CD4-positive, CD25-positive, alpha-beta regulatory T cell (primary cell): ENCODE measurements at regions not wholly inside any gene's neighbourhood (a gene's known extent, or its start where the extent isn't known, plus 50 kb on each side); places are given as distances from the start of the nearest gene placed in this dataset.
"Not testable (repeated sequence)": the region's sequence is repeated elsewhere in the genome, so short reads cannot be mapped to it uniquely, and the experiment has no call there.

Experiments
- ATAC-seq, 2 donors: fragments of 150-1000 bp; cut with Tn5 transposase; one replicate each; pipeline ENCODE4 v1.10.0; 2021; ENCODE audit warnings: low read depth in 2 of 2, moderate number of reproducible peaks in 2 of 2, moderate library complexity in 1 of 2
- DNase-seq, 3 donors: peaks; one replicate each; pipeline versions ENCODE4 v3.0.0 to v3.0.0-alpha.2; 2012 to 2022; ENCODE audit warnings: mixed read lengths in 1 of 3
- H3K27ac ChIP-seq: one replicate; pipeline ENCODE4 v1.7.0; 2013; ENCODE audit warnings: mild to moderate bottlenecking, low read length; ENCODE audit not compliant: insufficient read depth, poor library complexity, severe bottlenecking
- H3K27me3 ChIP-seq: one replicate; pipeline ENCODE4 v1.7.0; 2013; ENCODE audit warnings: low read length; ENCODE audit not compliant: control insufficient read depth, insufficient read depth
- H3K36me3 ChIP-seq: one replicate; pipeline ENCODE4 v1.7.0; 2013; ENCODE audit warnings: mild to moderate bottlenecking, low read length, moderate library complexity; ENCODE audit not compliant: control insufficient read depth, insufficient read depth
- H3K4me1 ChIP-seq: 2 replicates; pipeline ENCODE4 v1.7.0; 2013; ENCODE audit warnings: mild to moderate bottlenecking, low read length; ENCODE audit not compliant: insufficient read depth, control insufficient read depth, poor library complexity, severe bottlenecking
- H3K4me3 ChIP-seq: one replicate; pipeline ENCODE4 v1.7.0; 2013; ENCODE audit warnings: low read depth, mild to moderate bottlenecking, low read length, moderate library complexity
- H3K9me3 ChIP-seq, 2 experiments: 1 replicate in 1 of 2; 2 replicates in 1 of 2; pipeline ENCODE4 v1.7.0; 2013; ENCODE audit warnings: low read length in 2 of 2, mild to moderate bottlenecking in 1 of 2, moderate library complexity in 1 of 2; ENCODE audit not compliant: control insufficient read depth in 2 of 2
- H3K27ac Mint-ChIP-seq, 3 donors: one replicate each; pipeline ENCODE4 v1.8.0; 2020 to 2022; ENCODE audit warnings: mild to moderate bottlenecking in 3 of 3, mixed read lengths in 3 of 3, moderate library complexity in 2 of 3
- H3K27me3 Mint-ChIP-seq: one replicate; pipeline ENCODE4 v1.8.0; 2022; ENCODE audit warnings: mild to moderate bottlenecking, mixed read lengths
- H3K36me3 Mint-ChIP-seq: one replicate; pipeline ENCODE4 v1.8.0; 2020; ENCODE audit warnings: mixed read lengths
- H3K4me1 Mint-ChIP-seq, 4 donors: one replicate each; pipeline ENCODE4 v1.8.0; 2020 to 2022; ENCODE audit warnings: mixed read lengths in 4 of 4, mild to moderate bottlenecking in 1 of 4
- H3K4me3 Mint-ChIP-seq, 4 donors: one replicate each; pipeline ENCODE4 v1.8.0; 2020 to 2022; ENCODE audit warnings: mild to moderate bottlenecking in 4 of 4, mixed read lengths in 4 of 4, moderate library complexity in 3 of 4
- H3K9me3 Mint-ChIP-seq, 7 donors: one replicate each; pipeline ENCODE4 v1.8.0; 2020 to 2022; ENCODE audit warnings: mixed read lengths in 7 of 7, mild to moderate bottlenecking in 3 of 7, moderate library complexity in 2 of 7

DNA sequence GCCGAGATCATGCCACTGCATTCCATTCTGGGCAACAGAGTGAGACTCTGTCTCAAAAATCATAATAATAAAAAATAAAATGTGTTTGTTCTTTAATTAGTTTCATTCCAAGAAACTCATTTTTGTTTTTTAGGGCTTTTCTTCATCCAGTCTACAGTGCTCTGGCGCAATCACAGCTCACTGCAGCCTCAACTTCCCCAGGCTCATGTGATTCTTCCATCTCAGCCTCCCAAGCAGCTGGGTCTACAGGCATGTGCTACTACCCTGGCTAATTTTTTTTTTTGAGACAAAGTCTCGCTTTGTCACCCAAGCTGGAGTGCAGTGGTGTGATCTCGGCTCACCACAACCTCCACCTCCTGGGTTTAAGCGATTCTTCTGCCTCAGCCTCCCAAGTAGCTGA is 143.6 kb upstream of the JARID2 start:
- peaks cover 0 to 7% (median 3%) of the 10 kb centered on the region in 7 donors for H3K9me3 Mint-ChIP-seq
- no peaks in the 10 kb centered on the region for H3K36me3 Mint-ChIP-seq

DNA sequence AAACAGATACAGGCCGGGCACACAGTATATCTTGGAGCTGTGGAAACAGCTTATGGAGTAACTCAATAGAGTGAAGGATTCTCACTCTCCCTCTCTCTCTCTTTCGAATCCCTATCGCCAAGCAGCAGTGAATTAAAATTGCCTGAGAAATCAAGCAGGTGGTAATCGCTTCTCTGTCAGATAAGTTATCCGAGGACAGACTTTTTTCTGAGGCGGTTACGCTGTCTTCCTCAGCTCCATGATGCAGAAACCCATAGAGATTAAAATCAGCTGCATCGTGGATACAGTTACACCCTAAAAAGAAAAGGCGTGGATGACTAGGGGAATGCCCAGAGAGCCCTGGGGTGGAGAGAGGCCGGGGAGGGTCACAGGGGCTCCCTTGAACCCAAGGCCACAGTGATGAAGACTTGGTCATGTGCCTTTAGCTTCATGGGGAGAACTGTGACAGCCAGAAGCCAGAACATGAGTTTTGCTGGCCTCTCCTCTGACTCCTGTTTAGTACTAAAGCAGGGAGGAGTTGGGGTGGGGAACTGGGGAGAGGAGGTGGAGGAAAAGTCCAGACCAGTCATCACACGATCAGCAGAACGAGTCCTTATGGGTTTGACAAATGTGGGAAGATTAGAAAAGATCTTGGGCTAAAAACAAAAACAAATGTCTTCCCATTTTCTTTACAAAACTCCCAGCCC is 138.8 kb upstream of the JARID2 start:
- Mint-ChIP-seq H3K27ac (no peak overlapping the region), H3K4me3 (no peak overlapping the region), H3K27me3 (peaks cover 4% of the 10 kb centered on the region), H3K4me1 (peaks cover 0 to 2% (median 0%) of the 10 kb centered on the region in 4 donors), H3K36me3 (no peaks in the 10 kb centered on the region), H3K9me3 (peaks cover 0 to 7% (median 3%) of the 10 kb centered on the region in 7 donors)
- H3K27me3 ChIP-seq = no peaks in the 10 kb centered on the region
- ATAC-seq (no peak), DNase-seq (no peak)
- H3K36me3 ChIP-seq = no peaks in the 10 kb centered on the region
- H3K4me1 ChIP-seq = no peaks in the 10 kb centered on the region
- H3K9me3 ChIP-seq = peaks cover 0 to 4% of the 10 kb centered on the region in 2 experiments
- no peak overlapping the region for H3K27ac ChIP-seq
- H3K4me3 ChIP-seq = no peak overlapping the region

More for the DNA sequence above, 143.6 kb upstream of the JARID2 start:
- no peaks in the 10 kb centered on the region for H3K36me3 ChIP-seq
- no peak overlapping the region for H3K27ac Mint-ChIP-seq
- ATAC-seq (no peak), DNase-seq (no peak)
- no peaks in the 10 kb centered on the region for H3K4me1 ChIP-seq
- H3K4me3 ChIP-seq = no peak overlapping the region
- H3K27ac ChIP-seq = no peak overlapping the region
- no peak overlapping the region for H3K4me3 Mint-ChIP-seq
- peaks cover 0 to under 1% (median 0%) of the 10 kb centered on the region in 4 donors for H3K4me1 Mint-ChIP-seq
- peaks cover 0 to 4% of the 10 kb centered on the region in 2 experiments for H3K9me3 ChIP-seq
- peaks cover 4% of the 10 kb centered on the region for H3K27me3 Mint-ChIP-seq
- no peaks in the 10 kb centered on the region for H3K27me3 ChIP-seq

DNA sequence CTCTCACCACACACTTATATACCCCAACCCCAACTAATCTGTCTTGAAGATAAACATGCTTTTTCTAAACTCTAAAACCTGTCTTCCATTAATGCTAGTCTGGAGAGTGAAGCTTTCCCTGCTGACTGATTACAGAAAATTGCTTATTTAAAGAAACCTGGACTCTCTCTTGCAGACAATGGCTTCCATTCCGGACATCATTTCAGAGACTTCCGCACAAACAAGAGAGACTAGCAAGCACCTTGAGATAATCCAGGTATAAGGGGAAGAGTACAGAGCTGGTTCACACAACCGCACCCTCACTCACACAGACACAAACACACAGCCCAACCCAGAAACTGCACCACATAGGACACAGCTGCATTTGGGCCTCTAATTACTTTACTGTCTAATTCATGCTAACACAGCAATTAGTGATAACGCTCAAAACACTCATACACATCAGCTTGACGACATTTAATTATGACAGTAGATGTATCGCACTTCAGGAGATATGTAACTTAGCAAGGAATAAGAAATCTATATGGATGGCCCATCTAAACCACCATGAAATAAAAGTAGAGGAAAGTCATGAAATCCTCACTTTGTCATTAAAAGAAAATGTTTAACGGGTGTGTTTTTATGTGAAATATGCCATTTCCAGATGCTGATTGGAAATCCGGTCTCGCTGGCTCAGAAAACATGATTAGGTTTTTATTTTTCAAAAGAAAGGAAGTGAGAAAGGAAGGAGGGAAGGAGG is 138.1 kb upstream of the JARID2 start:
- peaks cover 0 to 2% (median 0%) of the 10 kb centered on the region in 4 donors for H3K4me1 Mint-ChIP-seq
- Histone ChIP-seq H3K4me3 (no peak overlapping the region), H3K27ac (no peak overlapping the region), H3K36me3 (no peaks in the 10 kb centered on the region), H3K9me3 (peaks cover 0 to 4% of the 10 kb centered on the region in 2 experiments), H3K4me1 (no peaks in the 10 kb centered on the region), H3K27me3 (no peaks in the 10 kb centered on the region)
- H3K27me3 Mint-ChIP-seq = peaks cover 4% of the 10 kb centered on the region
- H3K27ac Mint-ChIP-seq = no peak overlapping the region
- H3K36me3 Mint-ChIP-seq = no peaks in the 10 kb centered on the region
- H3K4me3 Mint-ChIP-seq = no peak overlapping the region
- H3K9me3 Mint-ChIP-seq = peaks cover 0 to 7% (median 3%) of the 10 kb centered on the region in 7 donors
- ATAC-seq = no peak
- no peak for DNase-seq

DNA sequence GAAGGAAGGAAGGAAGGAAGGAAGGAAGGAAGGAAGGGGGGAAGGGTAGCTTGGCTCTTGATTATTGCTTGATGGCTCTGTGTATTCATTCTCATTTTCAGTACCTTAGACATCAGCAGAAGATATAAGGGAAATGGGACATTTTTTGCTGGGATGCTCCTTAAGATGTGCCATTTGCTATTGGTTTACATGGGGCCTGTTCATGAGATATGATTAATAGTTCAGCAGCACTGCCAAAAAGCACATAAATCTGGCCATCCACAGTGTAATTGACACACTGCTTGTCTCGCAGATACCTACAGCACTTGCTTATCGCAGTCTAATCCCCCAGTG is 137.5 kb upstream of the JARID2 start:
- peaks cover 0 to 4% of the 10 kb centered on the region in 2 experiments for H3K9me3 ChIP-seq
- no peak for DNase-seq
- no peak overlapping the region for H3K4me3 Mint-ChIP-seq
- peaks cover 0 to 7% (median 3%) of the 10 kb centered on the region in 7 donors for H3K9me3 Mint-ChIP-seq
- peaks cover 0 to 2% (median 0%) of the 10 kb centered on the region in 4 donors for H3K4me1 Mint-ChIP-seq
- H3K27me3 ChIP-seq = no peaks in the 10 kb centered on the region
- H3K27me3 Mint-ChIP-seq = peaks cover 4% of the 10 kb centered on the region
- no peak overlapping the region for H3K27ac Mint-ChIP-seq
- no peaks in the 10 kb centered on the region for H3K36me3 ChIP-seq
- no peak overlapping the region for H3K27ac ChIP-seq
- H3K4me1 ChIP-seq = no peaks in the 10 kb centered on the region
- no peak for ATAC-seq
- H3K36me3 Mint-ChIP-seq = no peaks in the 10 kb centered on the region
- H3K4me3 ChIP-seq = no peak overlapping the region

DNA sequence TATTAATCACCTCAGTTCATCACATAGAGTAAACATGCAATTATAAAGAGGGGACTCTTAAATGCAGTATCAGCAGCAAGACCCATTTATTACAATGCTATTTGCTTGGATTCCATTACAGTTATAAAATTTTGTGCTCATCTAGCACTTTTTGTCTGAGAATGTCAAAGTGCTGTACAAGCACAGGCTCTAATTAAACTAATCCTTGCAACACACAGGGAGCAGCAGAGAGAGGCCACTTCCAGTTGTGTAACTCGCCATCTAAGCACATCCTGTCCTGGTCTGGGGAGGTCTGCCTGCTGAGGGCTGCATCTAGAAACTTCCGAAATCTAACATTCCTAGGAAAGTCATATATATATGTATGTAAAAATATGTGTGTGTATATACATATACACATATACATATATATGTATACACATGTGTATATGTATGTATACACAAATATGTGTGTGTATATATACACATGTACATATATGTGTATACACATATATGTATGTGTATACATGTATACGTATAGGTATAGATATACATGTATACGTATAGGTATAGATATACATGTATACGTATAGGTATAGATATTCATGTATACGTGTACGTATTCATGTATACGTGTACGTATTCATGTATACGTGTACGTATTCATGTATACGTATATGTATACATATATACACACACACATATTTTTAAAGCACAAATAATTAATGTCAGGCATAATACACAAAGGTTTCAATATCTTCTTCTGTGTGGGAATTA is 136.4 kb upstream of the JARID2 start:
- peaks cover 0 to 4% of the 10 kb centered on the region in 2 experiments for H3K9me3 ChIP-seq
- H3K27ac Mint-ChIP-seq = no peak overlapping the region
- no peak overlapping the region for H3K4me3 Mint-ChIP-seq
- H3K27ac ChIP-seq = no peak overlapping the region
- H3K27me3 Mint-ChIP-seq = peaks cover 4% of the 10 kb centered on the region
- ATAC-seq (no peak), DNase-seq (no peak)
- peaks cover 0 to 7% (median 2%) of the 10 kb centered on the region in 7 donors for H3K9me3 Mint-ChIP-seq
- H3K4me1 ChIP-seq = no peaks in the 10 kb centered on the region
- no peaks in the 10 kb centered on the region for H3K36me3 ChIP-seq
- H3K4me1 Mint-ChIP-seq = peaks cover 0 to 2% (median 0%) of the 10 kb centered on the region in 4 donors
- no peak overlapping the region for H3K4me3 ChIP-seq
- H3K27me3 ChIP-seq = no peaks in the 10 kb centered on the region
- H3K36me3 Mint-ChIP-seq = no peaks in the 10 kb centered on the region

DNA sequence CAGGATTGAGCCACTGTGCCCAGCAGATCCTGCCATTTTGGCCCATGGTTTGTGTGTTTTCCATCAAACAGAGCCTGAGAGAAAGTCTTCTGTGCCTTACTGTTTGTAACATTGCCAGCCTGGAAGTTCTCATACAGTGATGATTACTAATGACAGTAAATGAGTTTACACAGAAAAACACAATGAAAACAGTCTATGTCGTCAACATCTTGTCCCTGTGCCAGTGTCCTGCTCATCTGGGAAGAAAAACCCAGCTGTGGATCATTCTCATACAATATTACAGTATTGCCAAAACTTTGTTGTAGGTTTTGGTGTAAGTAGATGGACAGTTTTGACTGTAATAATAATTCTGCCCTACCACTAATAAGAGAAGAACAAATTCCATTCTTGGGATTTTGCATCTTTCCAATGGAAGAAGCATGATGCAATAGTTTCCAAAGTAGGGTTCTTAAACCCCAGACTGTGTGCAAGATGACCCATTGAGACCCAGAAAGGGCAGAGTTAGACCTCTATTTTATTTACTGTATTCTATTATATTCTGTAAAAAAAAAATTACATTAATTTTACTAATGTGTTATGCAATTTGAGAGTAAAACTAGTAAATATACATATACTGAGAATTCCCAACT is 135.0 kb upstream of the JARID2 start:
- no peak for ATAC-seq

DNA sequence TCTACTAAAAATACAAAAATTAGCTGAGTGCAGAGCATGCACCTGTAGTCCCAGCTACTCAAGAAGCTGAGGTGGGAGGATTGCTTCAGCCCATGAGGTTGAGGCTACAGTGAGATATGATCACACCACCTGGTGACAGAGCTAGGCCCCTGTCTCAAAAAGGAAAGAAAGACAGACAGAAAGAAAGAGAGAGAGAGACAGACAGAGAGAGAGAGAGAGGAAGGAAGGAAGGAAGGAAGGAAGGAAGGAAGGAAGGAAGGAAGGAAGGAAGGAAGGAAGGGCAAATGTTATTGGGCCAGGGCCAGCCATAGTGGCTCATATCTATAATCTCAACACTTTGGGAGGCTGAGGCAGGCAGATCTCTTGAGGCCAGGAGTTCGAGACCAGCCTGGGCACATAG is 134.3 kb upstream of the JARID2 start:
- not testable (repeated sequence) for ATAC-seq, H3K4me1 ChIP-seq, H3K9me3 ChIP-seq, H3K27me3 Mint-ChIP-seq, H3K36me3 ChIP-seq, H3K36me3 Mint-ChIP-seq, H3K4me3 Mint-ChIP-seq, H3K4me3 ChIP-seq, H3K9me3 Mint-ChIP-seq, H3K27ac ChIP-seq, DNase-seq, H3K27me3 ChIP-seq, H3K4me1 Mint-ChIP-seq, H3K27ac Mint-ChIP-seq

More for the DNA sequence above, 135.0 kb upstream of the JARID2 start:
- DNase-seq = no peak
- H3K27ac ChIP-seq = no peak overlapping the region
- no peaks in the 10 kb centered on the region for H3K36me3 Mint-ChIP-seq
- no peaks in the 10 kb centered on the region for H3K27me3 ChIP-seq
- peaks cover 0 to 4% (median 1%) of the 10 kb centered on the region in 7 donors for H3K9me3 Mint-ChIP-seq
- no peak overlapping the region for H3K27ac Mint-ChIP-seq
- no peaks in the 10 kb centered on the region for H3K36me3 ChIP-seq
- H3K27me3 Mint-ChIP-seq = peaks cover 4% of the 10 kb centered on the region
- H3K9me3 ChIP-seq = peaks cover 0 to under 1% of the 10 kb centered on the region in 2 experiments
- no peak overlapping the region for H3K4me3 ChIP-seq
- H3K4me3 Mint-ChIP-seq = no peak overlapping the region
- peaks cover 0 to 2% (median 0%) of the 10 kb centered on the region in 4 donors for H3K4me1 Mint-ChIP-seq
- no peaks in the 10 kb centered on the region for H3K4me1 ChIP-seq
